ENCODE measurements at regions not wholly inside any gene's neighbourhood (a gene's known extent, or its start where the extent isn't known, plus 50 kb on each side); places are given as distances from the start of the nearest gene placed in this dataset.
A peak's percentile ranks its signal among the peaks of the same experiment; 100 is the strongest.
"Not testable (repeated sequence)": the region's sequence is repeated elsewhere in the genome, so short reads cannot be mapped to it uniquely, and the experiment has no call there.

DNA sequence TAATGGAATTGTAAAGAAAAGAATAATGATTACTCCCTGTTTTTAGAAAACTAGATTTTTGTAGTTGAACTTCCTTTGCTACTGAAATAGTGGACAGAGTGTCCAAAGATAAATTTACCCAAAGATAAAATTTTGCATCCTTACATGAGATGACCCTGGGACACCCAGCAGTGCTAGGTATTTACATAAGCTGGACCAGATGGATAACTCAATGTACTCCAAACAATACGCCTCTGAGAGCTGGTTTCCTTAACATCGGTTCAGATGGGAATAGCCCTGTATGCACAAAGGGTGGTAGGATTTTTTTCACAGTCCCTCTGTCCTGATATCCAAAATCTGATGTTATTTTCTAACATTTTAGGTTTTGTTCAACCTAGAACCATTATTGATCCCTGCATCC lies 432.1 kb upstream of the ID2 start:
- peak in 1 of 2 experiments; percentile 9 for DNase-seq

DNA sequence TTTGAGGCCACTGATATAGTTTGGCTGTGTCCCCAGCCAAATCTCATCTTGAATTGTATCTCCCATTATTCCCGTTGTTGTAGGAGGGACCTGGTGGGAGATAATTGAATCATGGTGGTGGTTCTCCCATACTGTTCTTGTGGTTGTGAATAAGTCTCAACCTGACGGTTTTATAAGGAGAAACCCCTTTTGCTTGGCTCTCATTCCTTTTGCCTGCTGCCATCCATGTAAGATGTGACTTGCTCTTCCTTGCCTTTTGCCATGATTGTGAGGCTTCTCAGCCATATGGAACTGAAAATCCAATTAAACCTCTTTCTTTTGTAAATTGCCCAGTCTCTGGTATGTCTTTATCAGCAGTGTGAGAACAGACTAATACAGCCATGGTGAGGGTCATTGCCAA lies 431.6 kb upstream of the ID2 start:
- not testable (repeated sequence) for DNase-seq

GRCh38 chr2:8251291-8251690 lies 430.6 kb upstream of the ID2 start:
- DNase-seq = no peak

GRCh38 chr2:8251856-8252255 lies 430.0 kb upstream of the ID2 start:
- DNase-seq = no peak

DNA sequence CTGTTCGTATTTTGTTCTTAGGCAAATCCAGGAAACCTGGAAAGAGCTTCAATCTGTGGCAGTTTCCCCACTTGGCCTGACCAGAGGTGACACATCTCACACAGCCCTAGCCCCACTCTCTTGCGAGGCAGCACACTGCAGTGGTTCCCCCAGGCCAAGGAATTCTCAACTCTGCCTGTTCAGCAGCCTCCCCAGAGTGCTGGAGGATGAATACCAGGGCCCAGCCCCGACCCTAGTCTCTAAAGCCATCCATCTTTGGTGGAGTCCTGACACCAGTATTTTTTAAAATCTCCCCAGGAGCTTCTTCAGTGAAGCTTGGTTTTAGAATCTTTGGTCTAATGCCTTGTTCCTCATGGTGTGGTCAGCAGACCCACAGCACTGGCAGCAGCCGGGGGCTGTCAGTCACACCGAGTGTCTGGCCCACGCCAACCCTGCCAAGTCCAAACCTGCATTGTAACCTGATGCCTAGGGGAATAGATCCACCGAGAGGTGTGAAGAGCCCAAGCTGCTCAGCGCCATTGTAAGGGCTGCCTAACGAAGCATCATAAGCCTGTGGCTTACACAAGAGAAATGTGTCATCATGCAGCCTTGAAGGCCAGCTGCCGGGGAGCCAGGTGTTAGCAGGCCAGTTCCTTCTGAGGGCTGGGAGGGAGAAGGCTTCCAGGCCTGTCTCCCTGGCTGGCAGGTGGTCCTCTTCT lies 428.7 kb upstream of the ID2 start:
- DNase-seq = peak; percentile 71 to 96

- DNase-seq = no peak
These were observed 428.1 kb upstream of the ID2 start for GRCh38 chr2:8253781-8254180.

- DNase-seq = peak in 1 of 2 experiments; percentile 31
These were observed 427.6 kb upstream of the ID2 start for GRCh38 chr2:8254214-8254613.

DNA sequence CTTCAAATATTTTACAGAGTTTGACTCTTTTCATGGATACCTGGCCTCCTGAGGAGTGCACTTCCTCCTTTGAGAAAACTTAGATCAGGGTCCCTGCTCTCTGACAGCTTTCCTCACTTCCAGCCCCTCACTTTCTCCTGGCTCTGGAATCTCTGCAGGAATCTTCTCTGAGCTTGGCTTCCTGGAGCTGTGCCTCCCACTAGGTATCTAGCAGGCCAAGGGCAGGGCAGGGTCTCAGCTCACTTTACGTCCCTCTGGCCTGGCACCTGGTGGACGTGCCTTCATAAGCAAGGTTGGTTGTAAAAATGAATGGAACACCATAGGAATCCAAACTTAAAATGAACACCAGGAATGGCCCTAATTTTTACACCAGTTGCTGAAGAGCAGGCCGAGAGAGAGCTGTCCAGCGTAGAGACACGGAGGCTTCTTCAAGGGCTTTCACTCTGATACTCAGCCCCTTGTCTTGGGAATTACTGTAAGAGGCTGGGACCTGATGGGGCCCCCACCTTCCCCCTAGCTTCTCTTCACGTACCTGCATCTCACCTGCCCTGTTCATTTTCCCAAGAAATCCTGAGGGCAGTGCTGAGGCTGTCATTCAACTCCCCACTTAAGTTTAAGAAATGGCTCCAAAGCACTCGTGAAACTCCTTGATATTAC lies 426.9 kb upstream of the ID2 start:
- DNase-seq = no peak

- DNase-seq = no peak
These were observed 426.4 kb upstream of the ID2 start for GRCh38 chr2:8255448-8255800.

- no peak for DNase-seq
These were observed 425.0 kb upstream of the ID2 start for GRCh38 chr2:8256905-8257304.

GRCh38 chr2:8257502-8257901 lies 424.4 kb upstream of the ID2 start:
- no peak for DNase-seq

DNA sequence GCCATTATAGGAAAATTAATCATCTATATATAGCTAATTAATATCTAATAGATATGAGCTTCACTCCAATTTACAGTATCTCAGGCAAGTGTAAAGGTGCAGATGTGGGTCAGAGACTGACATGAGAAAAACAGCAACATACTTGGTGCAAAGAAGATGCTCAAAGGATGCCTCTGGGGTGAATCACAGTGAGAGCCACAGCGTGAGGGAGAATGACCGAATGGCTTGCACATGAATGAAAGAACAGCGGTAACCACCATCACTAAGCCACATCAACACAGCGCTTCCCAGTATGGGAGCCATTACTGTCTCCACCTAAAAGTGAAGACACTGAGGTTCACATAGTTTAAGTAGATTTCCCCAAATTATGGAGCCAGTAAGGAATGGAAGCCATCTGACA lies 423.4 kb upstream of the ID2 start:
- DNase-seq = no peak

GRCh38 chr2:8259106-8259840 lies 422.6 kb upstream of the ID2 start:
- DNase-seq = no peak

DNA sequence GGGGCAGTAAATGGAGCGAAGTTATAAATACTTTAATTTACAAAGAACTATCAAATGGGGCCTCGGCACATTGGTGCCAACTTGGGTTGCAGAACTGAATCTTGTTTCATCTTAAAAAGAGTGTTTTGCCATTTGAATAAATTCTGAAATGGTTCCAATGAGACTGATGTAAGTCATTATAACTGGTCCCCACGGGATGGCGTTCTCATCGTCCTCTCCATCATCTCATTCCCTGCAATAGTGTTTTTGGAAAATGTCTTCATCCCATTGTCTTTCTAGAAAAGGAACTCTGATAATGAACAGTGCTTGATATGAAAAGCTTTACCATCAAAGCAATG lies 422.0 kb upstream of the ID2 start:
- DNase-seq = no peak

- no peak for DNase-seq
These were observed 421.6 kb upstream of the ID2 start for GRCh38 chr2:8260213-8260612.

DNA sequence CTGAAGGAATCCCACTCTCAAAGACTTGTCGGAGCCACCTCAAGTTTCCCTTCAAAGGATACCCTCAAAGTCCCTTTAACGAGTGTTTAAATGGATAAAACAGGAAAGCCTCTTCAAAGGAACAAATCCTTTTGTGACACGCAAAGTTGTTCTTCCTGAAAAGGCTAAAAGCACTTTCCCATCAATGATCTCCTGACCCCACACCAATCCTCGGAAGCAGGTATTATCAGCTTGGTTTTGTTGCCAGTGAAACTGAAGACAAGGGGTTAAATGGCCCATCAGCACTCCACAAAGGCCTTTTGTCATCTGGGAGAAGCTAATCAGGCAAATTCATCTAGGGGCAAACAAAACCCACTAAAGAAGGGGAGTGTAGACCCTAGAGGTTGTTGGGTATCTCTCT lies 418.0 kb upstream of the ID2 start:
- no peak for DNase-seq

- DNase-seq = no peak
These were observed 416.9 kb upstream of the ID2 start for GRCh38 chr2:8264981-8265380.

GRCh38 chr2:8265476-8266226 lies 416.2 kb upstream of the ID2 start:
- DNase-seq = no peak

DNA sequence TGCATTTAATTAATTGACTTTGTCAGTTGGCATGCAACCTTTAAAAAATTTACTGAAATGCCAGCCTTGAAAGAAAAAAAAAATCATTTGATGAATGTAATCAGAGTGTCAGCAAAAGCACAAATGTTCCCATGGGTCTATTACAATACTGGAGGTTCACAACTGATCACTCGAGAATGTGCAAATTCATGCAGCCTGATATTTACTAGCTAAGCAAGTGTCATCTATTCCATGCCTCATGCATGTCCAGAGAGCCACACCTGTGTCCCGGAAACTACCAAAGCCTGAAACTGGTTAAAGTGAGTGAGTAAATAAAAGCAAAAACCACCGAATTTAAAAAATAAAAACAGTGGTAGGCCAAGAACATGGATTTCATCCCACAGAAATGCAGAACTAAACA lies 415.3 kb upstream of the ID2 start:
- DNase-seq = no peak

GRCh38 chr2:8267048-8267447 lies 414.8 kb upstream of the ID2 start:
- DNase-seq = no peak

- no peak for DNase-seq
These were observed 414.1 kb upstream of the ID2 start for GRCh38 chr2:8267721-8268120.

- DNase-seq = no peak
These were observed 413.6 kb upstream of the ID2 start for GRCh38 chr2:8268172-8268783.

- DNase-seq = no peak
These were observed 411.2 kb upstream of the ID2 start for GRCh38 chr2:8270699-8271098.
